SK-N-SH treated with all-trans-retinoic acid at 6 μM for 48 hours (cell line): ENCODE measurements at regions not wholly inside any gene's neighbourhood (a gene's known extent, or its start where the extent isn't known, plus 50 kb on each side); places are given as distances from the start of the nearest gene placed in this dataset.
A peak's percentile ranks its signal among the peaks of the same experiment; 100 is the strongest.
"Not testable (repeated sequence)": the region's sequence is repeated elsewhere in the genome, so short reads cannot be mapped to it uniquely, and the experiment has no call there.

Experiments
- ATAC-seq: fragments of 200-7000 bp; cut with Tn5 transposase; 3 replicates; pipeline ENCODE4 v1.9.1; 2020; ENCODE audit warnings: mild to moderate bottlenecking, moderate library complexity
- ARNTL ChIP-seq: fragments of 450-650 bp; formaldehyde crosslinking; IDR thresholded peaks from 2 replicates; pipeline ENCODE4 v1.5.0; 2020; ENCODE audit warnings: low read depth, mild to moderate bottlenecking, moderate library complexity, borderline replicate concordance
- CSDC2 ChIP-seq: fragments of 250-450 bp; sonication (Bioruptor Pico); IDR thresholded peaks from 2 replicates; pipeline ENCODE4 v1.5.0; 2020; ENCODE audit warnings: mild to moderate bottlenecking, moderate library complexity
- ESRRG ChIP-seq: fragments of 250-450 bp; sonication (Bioruptor Pico); IDR thresholded peaks from 2 replicates; pipeline ENCODE4 v1.6.1; 2021; ENCODE audit warnings: mild to moderate bottlenecking
- ISL1 ChIP-seq: fragments of 250-450 bp; sonication (Bioruptor Pico); IDR thresholded peaks from 2 replicates; pipeline ENCODE4 v2.1.2; 2022; ENCODE audit warnings: mild to moderate bottlenecking, moderate library complexity
- OSR1 ChIP-seq: fragments of 250-450 bp; sonication (Bioruptor Pico); IDR thresholded peaks from 2 replicates; pipeline ENCODE4 v1.8.0; 2022; ENCODE audit warnings: moderate library complexity, mild to moderate bottlenecking, inconsistent platforms
- PPARA ChIP-seq: fragments of 250-450 bp; sonication (Bioruptor Pico); IDR thresholded peaks from 2 replicates; pipeline ENCODE4 v1.5.0; 2020; ENCODE audit warnings: mild to moderate bottlenecking, borderline replicate concordance
- RARB ChIP-seq: fragments of 250-450 bp; sonication (Bioruptor Pico); IDR thresholded peaks from 2 replicates; pipeline ENCODE4 v1.8.0; 2021; ENCODE audit warnings: mild to moderate bottlenecking, moderate library complexity
- SNAI2 ChIP-seq: fragments of 250-450 bp; sonication (Bioruptor Pico); IDR thresholded peaks from 2 replicates; pipeline ENCODE4 v1.5.0; 2020; ENCODE audit warnings: mild to moderate bottlenecking, moderate library complexity
- TCF4 ChIP-seq: fragments of 250-450 bp; sonication (Bioruptor Pico); IDR thresholded peaks from 2 replicates; pipeline ENCODE4 v1.8.0; 2021; ENCODE audit warnings: mild to moderate bottlenecking, moderate library complexity, borderline replicate concordance
- TOX ChIP-seq: fragments of 250-450 bp; sonication (Bioruptor Pico); IDR thresholded peaks from 2 replicates; pipeline ENCODE4 v1.8.0; 2021; ENCODE audit warnings: mild to moderate bottlenecking, moderate library complexity, borderline replicate concordance
- ZC3H10 ChIP-seq: fragments of 250-450 bp; sonication (Bioruptor Pico); IDR thresholded peaks from 2 replicates; pipeline ENCODE4 v1.5.1; 2021; ENCODE audit warnings: mild to moderate bottlenecking, moderate library complexity
- ZFP3 ChIP-seq: fragments of 250-450 bp; sonication (Bioruptor Pico); IDR thresholded peaks from 2 replicates; pipeline ENCODE4 v1.5.0; 2020; ENCODE audit warnings: mild to moderate bottlenecking, moderate library complexity
- ZFP30 ChIP-seq: fragments of 450-650 bp; formaldehyde crosslinking; IDR thresholded peaks from 2 replicates; pipeline ENCODE4 v1.5.0; 2022; ENCODE audit warnings: mild to moderate bottlenecking, moderate library complexity
- ZNF70 ChIP-seq: fragments of 450-650 bp; formaldehyde crosslinking; IDR thresholded peaks from 2 replicates; pipeline ENCODE4 v1.5.0; 2020; ENCODE audit warnings: mild to moderate bottlenecking, moderate library complexity
- ZNF8 ChIP-seq: fragments of 450-650 bp; formaldehyde crosslinking; IDR thresholded peaks from 2 replicates; pipeline ENCODE4 v1.5.0; 2020; ENCODE audit warnings: mild to moderate bottlenecking, moderate library complexity
- TF ChIP-seq, protein P1 (sequence below): fragments of 250-450 bp; sonication (Bioruptor Pico); IDR thresholded peaks from 2 replicates; pipeline ENCODE4 v1.5.1; 2021; ENCODE audit warnings: mild to moderate bottlenecking, moderate library complexity
- TF ChIP-seq, protein P2 (sequence below): fragments of 250-450 bp; sonication (Bioruptor Pico); IDR thresholded peaks from 2 replicates; pipeline ENCODE4 v1.8.0; 2021; ENCODE audit warnings: low read depth, mild to moderate bottlenecking, moderate library complexity, borderline replicate concordance
- TF ChIP-seq, protein P3 (sequence below): fragments of 250-450 bp; sonication (Bioruptor Pico); IDR thresholded peaks from 2 replicates; pipeline ENCODE4 v1.5.1; 2020; ENCODE audit warnings: low read depth, mild to moderate bottlenecking, moderate library complexity

DNA sequence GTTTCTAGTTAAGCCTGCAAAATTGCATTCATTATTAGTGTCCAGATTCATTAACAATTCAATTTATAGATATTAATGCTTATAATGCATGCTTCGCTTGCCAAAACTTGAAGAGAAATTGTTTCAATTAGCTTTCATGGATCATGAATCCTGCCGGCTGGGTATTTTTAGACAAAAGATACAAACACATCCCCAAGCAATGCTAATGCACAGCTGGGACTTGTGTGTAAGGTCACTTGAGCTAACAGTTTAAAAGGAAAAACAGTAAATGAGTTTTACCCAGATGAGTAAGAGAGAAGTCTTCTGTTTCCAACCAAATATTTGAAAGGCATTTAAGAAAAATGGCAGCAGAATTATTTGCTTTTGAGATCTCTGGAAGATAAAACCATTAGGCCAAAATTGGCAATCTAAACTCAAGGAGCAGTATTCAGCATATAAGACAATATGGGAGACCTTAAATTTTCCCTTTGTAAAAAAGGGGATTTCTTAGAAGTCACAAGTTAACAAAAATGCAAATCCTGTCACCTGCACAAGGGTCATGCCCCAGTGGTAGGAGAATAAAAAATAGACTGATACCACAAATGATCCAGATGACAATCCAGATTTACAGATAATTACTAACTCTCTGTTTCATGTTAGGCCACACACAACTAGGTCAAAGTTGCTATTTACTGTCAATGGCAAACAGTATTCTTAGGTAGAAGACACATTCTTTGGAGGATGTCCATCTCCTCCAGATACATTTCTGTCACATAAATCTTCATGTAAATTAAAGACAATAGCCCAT, 418.4 kb upstream of the PMFBP1 start:
- ATAC-seq: peak; percentile 87
- TF ChIP-seq OSR1 (CRISPR knock-in tag): no peak
- TF ChIP-seq ISL1 (CRISPR knock-in tag): peak; percentile 57

DNA sequence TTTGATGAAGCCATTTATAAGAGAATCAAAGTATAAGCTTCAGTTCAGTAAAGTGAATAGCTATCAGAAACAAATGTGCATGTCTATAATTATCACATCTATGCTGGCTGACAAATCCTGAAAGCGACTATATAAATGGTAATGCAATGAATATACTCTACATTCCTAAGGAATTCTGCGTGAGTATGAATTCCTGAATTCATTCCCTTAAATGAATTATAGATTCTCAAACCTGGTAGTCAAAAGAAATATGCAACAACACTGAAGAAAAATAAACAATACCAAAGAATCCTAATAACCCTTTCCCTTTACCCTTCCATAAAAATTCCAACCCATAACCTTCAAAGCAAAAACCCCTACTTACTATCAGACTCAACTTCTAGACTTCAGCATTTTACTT, 416.6 kb upstream of the PMFBP1 start:
- ATAC-seq: peak; percentile 17; the same call in 2 of the 3 replicates
- TF ChIP-seq OSR1 (CRISPR knock-in tag) (no peak), RARB (no peak), ISL1 (CRISPR knock-in tag) (peak; percentile 22; the same call in 1 of the 2 replicates), ARNTL (CRISPR knock-in tag) (no peak), TCF4 (CRISPR knock-in tag) (no peak), ZNF70 (no peak), ZFP30 (CRISPR knock-in tag) (no peak)

DNA sequence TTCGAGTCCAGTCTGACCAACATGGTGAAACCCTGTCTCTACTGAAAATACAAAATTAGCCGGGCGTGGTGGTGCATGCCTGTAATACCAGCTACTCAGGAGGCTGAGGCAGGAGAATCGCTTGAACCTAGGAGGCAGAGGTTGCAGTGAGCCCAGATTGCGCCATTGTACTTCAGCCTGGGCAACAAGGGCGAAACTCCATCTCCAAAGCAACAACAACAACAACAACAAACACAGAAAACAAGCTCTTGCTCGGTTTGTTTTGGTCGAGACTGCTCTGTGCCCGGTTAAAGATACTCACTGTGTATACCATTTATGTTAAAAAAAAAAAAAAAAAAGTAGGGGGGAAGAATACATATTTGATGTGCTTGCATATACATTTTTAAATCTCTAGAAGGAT, 406.1 kb upstream of the PMFBP1 start:
- ATAC-seq: not testable (repeated sequence)

DNA sequence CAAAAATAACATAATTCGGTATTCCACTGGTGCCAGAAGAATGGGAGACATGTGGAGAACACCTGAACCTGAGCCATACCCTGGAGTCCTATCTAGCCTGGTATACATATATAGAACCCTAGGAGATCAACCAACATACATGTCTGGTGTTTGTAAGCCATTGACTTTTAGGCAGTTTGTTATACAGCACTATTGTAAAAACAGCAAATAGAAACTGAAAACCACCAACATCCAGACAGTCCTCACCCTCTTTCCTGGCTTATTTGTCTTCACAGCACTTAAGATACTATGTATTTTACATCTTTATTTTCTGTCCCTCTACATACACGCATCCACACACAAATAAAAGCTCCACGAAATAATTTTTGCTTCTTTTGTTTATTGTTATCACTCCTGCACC, 404.2 kb upstream of the PMFBP1 start:
- TF ChIP-seq, protein P1, sequence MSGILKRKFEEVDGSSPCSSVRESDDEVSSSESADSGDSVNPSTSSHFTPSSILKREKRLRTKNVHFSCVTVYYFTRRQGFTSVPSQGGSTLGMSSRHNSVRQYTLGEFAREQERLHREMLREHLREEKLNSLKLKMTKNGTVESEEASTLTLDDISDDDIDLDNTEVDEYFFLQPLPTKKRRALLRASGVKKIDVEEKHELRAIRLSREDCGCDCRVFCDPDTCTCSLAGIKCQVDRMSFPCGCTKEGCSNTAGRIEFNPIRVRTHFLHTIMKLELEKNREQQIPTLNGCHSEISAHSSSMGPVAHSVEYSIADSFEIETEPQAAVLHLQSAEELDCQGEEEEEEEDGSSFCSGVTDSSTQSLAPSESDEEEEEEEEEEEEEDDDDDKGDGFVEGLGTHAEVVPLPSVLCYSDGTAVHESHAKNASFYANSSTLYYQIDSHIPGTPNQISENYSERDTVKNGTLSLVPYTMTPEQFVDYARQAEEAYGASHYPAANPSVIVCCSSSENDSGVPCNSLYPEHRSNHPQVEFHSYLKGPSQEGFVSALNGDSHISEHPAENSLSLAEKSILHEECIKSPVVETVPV (CRISPR knock-in tag): no peak
- TF ChIP-seq ZC3H10: no peak
- TF ChIP-seq, all 23 proteins: peak for 0
- no peak for ATAC-seq

DNA sequence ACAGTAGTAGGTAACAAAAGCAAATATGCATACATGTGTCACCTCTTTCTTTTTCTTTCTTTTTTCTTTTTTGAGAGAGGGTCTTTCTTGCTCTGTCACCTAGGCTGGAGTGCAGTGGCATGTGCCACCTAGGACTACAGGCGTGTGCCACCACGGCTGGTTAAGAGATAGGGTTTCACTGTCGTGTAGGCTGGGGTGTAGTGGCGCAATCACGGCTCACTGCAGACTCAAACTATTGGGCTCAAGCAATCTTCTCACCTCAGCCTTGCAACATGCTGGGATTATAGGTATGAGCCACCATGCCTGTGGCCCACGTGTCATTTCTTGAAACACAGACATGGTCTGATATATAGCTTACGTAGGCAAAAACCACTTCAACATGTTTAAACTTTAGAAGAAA, 397.7 kb upstream of the PMFBP1 start:
- no peak for ATAC-seq
- no peak for TF ChIP-seq ISL1 (CRISPR knock-in tag)
- TF ChIP-seq, protein P2, sequence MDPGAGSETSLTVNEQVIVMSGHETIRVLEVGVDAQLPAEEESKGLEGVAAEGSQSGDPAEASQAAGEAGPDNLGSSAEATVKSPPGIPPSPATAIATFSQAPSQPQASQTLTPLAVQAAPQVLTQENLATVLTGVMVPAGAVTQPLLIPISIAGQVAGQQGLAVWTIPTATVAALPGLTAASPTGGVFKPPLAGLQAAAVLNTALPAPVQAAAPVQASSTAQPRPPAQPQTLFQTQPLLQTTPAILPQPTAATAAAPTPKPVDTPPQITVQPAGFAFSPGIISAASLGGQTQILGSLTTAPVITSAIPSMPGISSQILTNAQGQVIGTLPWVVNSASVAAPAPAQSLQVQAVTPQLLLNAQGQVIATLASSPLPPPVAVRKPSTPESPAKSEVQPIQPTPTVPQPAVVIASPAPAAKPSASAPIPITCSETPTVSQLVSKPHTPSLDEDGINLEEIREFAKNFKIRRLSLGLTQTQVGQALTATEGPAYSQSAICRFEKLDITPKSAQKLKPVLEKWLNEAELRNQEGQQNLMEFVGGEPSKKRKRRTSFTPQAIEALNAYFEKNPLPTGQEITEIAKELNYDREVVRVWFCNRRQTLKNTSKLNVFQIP: no peak
- no peak for TF ChIP-seq CSDC2 (CRISPR knock-in tag)
- TF ChIP-seq PPARA (CRISPR knock-in tag): no peak
- TF ChIP-seq, protein P3, sequence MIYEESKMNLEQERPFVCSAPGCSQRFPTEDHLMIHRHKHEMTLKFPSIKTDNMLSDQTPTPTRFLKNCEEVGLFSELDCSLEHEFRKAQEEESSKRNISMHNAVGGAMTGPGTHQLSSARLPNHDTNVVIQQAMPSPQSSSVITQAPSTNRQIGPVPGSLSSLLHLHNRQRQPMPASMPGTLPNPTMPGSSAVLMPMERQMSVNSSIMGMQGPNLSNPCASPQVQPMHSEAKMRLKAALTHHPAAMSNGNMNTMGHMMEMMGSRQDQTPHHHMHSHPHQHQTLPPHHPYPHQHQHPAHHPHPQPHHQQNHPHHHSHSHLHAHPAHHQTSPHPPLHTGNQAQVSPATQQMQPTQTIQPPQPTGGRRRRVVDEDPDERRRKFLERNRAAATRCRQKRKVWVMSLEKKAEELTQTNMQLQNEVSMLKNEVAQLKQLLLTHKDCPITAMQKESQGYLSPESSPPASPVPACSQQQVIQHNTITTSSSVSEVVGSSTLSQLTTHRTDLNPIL (CRISPR knock-in tag): no peak
- no peak for TF ChIP-seq ESRRG
- no peak for TF ChIP-seq ZFP30 (CRISPR knock-in tag)

DNA sequence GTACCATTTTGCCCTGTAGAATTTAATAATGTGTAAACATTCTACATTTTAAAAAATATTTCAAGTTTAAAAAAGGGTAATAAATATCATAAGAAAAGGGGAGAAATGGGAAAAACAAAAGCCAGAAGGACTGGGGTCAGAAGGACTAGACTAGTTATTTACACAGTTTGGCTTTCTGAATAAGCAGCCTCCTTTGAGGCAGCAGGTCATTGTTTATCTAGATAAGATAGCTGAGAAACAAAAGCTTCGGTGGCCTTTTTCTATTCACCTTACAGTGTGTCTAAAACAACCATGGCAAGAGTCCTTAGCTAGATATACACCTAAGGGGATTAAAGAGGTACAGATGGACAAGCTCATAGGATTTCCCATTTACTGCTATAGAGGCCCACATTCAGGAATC, 396.5 kb upstream of the PMFBP1 start:
- no peak for ATAC-seq
- TF ChIP-seq TOX (no peak), ISL1 (CRISPR knock-in tag) (no peak), RARB (no peak), ZFP3 (CRISPR knock-in tag) (no peak), ZNF70 (no peak), ZNF8 (CRISPR knock-in tag) (no peak), SNAI2 (CRISPR knock-in tag) (no peak), ESRRG (no peak)
- TF ChIP-seq, protein P2: no peak
- TF ChIP-seq, protein P1 (CRISPR knock-in tag): no peak
- TF ChIP-seq, all 23 proteins: peak for 0
